Myocyte (in vitro differentiated cells): ENCODE measurements at regions not wholly inside any gene's neighbourhood (a gene's known extent, or its start where the extent isn't known, plus 50 kb on each side); places are given as distances from the start of the nearest gene placed in this dataset.
"Not testable (repeated sequence)": the region's sequence is repeated elsewhere in the genome, so short reads cannot be mapped to it uniquely, and the experiment has no call there.

Experiments
- DNase-seq: peaks from one replicate; pipeline ENCODE4 v3.0.0-alpha.2; 2012; ENCODE audit warnings: low read depth

DNA sequence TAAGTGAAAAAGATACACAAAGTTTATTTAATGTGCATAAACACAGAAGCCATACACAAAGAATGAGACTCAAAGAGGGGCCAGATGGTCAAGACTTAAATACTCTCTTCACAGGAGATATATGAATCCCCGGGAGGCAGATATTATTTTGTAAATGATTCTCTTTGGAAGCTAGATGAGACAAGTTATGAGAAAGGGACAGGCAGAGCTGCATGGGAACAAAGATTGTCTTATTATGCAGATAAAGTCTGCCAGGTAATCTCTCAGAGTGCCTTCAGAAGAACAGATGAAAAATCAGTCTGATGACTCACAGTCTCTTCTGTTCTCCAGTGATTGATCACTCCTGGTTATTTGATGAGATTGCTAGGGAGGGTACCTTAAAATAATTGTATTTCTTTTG, 89.0 kb downstream of the NAF1 start:
- no peak for DNase-seq

DNA sequence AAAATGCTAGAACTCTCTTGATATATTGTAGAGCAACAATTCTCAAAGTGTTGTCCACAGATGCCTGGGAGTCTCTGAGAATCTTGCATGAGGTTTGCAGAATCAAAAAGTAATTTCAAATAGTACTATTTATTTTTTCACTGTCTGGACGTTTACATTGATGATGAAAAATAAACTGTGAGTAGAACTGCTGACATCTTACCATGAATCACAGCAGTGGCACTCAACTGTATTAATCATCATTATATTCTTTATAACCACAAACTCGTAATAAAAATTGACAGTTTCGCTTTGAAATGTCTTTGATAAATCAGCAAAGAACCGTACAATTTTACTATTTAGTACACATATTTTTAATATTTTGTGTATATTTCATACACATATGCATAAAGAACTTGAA, 94.5 kb downstream of the NAF1 start:
- no peak for DNase-seq

DNA sequence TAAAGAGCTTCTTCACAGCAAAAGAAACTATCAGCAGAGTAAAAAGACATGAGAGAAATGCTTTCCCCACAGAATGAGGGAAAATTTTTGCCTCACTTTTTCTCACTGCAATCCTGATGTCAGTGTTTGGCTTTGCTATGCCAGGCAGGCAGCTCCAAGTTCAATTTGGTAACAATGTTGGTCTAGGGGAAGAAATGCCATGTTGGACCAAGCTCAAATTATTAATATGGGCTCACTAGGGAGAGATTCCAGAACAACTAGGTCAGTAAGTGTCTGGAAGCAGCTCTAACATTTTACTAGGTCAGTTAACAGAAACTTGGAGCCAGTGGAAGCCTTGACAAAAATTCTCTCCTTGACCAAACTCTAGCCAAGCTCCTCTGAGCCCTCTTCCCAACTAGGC, 95.4 kb downstream of the NAF1 start:
- no peak for DNase-seq

DNA sequence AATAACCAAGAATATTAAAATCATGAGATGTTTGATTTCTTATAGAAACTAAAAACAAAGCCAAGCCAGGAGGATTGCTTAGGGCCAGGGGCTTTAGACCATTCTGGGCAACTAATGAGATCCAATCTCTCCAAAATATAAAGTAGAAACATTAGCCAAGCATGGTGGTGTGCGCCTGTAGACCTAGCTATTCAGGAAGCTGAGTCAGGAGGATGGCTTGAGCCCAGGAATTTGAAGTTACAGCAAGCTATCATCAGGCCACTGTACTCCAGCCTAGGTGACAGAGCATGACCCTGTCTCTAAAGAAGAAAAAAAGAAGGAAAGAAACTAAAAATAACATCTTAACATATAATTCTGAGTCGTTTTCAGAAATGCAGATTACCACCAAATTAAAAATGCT, 96.7 kb downstream of the NAF1 start:
- DNase-seq, result no peak

DNA sequence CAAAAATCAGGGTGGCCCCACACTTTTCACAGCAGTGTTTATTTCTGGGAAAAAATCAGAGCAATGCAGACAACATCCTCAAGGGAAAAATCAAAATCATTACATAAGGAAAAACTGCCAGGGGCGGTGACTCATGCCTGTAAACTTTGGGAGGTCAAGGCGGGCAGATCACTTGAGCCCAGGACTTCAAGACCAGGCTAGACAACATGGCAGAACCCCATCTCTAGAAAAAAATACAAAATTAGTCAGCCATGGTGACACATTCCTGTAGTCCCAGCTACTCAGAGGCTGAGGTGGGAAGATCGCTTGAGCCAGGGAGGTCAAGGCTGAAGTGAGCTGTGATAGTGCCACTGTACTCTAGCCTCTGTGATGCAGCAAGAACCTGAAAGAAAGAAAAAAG, 102.8 kb downstream of the NAF1 start:
- peak; percentile 30 for DNase-seq

DNA sequence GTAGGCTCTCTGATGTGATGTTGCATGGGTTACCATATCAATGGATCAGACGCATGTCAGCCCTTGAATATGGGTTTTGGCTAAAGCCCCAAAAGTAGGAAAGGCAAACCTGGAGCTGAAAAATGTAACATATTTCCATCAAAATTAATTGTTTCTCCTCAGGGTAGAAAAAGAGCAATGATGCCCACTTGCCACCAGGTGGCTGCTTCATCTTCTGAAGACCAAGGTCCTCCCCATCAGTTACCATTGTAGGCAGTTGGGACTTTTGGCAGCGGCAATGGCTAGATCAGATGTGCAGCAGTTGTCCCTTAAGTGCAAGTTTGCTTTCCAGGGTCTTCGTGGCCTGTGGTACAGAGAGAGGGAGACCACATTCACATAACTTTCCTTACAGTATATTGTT, 118.2 kb downstream of the NAF1 start:
- DNase-seq, result peak; percentile 42

DNA sequence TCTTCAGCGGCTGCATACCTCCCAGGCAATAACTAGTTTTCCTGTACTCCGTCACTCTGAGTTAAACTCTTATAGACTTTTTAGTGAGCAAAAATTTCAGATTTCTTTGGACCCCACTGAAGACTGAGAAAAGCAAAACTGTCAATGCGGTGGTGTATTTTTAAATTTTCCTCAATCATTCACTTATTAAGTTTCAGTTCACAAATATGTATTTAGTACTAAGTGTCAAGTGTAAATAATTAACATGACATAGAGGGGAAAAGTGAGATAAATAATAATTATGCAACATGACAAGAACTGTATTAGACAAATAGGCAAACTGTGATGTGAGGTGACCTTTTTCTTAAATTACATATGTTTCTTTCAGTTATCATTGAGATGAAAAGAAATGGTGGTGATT, 124.4 kb downstream of the NAF1 start:
- no peak for DNase-seq

DNA sequence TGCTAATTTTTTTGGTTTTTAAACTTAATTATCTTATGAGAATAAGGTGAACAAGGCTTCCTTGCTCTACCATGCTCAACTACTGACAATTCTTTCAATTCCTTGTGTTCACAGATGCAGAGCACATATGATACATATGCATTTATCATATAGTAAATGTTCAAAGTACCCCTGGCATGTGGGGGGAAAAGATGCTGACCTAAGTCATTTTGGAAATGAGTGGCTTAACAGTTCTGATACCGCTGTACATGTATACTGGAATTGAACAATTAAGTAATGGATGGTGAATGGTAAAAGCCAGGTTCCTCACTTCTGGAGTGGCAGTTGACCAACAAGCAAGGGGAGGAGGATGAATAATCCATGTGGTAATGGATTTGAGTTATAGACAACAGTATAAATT, 149.6 kb downstream of the NAF1 start:
- no peak for DNase-seq

DNA sequence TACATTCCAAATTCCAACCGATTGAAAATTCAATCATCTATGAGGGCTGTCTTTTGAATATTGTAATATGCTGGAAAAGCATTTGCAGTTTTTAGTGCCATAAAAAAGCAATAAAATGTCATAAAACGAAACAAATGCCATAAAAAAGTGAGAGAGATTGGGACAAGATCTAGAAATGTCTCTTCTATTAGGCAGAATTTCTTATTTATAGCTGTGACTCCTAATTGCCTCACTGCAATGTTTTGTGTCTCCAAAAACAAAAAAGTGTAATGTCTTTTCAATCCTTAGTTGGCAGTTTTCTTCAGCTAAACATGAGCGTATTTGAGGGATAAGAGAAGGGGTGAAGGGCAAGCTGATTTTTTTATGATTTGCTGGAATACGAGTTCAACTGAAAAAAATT, 153.9 kb downstream of the NAF1 start:
- no peak for DNase-seq

DNA sequence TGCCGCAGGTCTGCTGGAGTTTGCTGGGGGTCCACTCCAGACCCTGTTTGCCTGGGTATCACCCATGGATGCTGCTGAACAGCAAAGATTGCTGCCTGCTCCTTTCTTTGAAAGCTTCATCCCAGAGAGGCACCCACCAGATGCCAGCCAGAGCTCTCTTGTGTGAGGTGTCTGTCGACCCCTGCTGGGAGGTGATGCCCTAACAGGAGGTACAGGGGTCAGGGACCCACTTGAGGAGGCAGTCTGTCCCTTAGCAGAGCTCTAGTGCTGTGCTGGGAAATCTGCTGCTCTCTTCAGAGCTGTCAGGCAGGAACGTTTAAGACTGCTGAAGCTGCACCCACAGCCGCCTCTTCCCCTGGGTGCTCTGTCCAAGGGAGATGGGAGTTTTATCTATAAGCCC, 162.7 kb downstream of the NAF1 start:
- no peak for DNase-seq

DNA sequence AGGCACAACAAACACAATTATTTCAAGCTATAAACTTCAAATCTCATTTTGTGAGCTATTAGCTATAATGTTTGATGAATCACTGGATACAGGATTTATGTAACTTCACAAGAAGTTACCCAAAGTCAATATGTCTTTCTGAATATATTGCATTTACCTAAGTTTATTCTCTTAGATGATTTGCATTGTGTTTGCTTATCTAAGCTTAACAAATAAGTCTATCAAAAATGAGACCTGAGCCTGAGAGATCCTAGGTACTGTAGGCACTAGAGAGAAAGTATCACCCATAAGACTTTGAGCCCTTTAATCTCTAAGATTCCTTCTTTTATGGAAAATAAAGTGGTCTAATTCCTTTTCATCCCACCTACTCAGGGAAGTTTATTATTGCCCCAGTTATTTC, 178.2 kb downstream of the NAF1 start:
- DNase-seq, result no peak

DNA sequence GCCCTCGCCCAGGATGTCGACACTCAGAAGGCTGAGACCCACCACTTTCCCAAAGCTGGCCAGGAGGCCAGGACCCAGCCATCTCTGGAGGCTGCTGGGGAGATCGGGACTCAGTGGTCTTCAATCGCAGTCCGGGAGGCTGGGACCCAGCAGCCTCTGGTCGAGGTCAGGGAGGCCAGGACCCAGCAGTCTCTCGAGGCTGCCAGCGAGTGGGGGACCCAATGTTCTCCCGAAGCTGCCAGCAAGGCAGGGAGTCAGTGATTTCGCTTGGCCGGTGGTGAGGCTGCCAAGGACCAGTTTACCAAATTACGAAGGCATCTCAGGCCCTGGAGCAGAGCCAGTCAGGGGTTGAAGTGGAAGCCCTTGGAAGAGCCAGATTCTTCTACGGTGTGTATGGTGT, 181.6 kb downstream of the NAF1 start:
- no peak for DNase-seq

DNA sequence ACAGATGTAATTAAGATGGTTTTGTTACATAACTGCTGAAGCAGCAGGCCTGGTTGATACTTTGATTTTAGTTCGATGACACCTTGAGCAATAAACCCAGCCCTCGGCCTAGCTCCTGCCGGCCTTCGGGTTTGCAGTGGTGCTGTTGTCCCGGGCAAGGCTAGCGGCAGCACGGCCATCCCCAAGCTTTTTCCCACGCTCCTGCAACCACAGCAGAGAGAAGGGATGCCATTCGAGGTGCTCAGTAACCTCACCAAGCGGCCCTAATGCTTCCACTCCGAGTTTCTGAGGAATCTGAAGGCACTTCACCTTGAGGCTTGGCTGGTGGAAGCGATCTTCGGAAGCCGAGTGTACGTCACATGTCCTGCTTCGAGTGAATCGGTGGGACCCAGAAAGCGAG, 182.1 kb downstream of the NAF1 start:
- DNase-seq, result no peak

DNA sequence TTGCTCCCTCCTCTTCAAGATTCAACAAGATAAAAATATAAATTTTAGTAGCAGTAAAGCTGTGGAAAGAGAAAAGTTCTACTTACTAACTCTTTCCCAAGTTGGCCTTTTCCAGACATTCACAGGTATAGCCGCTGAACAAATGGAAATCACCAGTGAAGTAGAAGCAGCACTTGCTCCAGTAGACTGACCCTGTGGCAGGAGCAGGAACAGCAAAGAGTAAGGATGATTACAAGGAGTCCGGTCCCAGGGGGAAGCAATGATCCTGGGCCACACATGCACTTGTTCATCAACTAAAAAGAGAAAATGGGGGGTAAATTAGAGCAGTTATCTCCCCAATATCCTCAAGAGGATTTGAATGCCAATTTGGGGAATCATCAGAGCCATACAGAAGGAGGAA, 184.9 kb downstream of the NAF1 start:
- no peak for DNase-seq

DNA sequence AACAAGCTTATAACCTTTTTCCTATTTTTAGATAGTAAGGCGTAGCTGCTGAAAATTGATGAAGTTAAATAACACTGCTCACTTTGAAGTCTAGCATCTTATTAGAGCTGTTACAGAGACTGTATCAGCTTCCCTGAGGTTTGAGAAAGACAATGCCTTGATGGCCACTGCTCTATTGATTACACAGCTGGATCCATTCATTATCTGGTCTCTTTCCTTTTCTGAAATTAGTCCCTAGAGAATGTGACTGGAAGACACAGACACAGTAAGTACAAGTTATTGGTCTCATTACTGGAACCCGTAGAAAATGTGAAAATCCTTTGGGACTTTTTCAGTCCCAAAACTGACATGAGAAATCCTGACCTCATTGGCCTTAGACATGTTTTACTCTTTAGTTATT, 188.3 kb downstream of the NAF1 start:
- no peak for DNase-seq

DNA sequence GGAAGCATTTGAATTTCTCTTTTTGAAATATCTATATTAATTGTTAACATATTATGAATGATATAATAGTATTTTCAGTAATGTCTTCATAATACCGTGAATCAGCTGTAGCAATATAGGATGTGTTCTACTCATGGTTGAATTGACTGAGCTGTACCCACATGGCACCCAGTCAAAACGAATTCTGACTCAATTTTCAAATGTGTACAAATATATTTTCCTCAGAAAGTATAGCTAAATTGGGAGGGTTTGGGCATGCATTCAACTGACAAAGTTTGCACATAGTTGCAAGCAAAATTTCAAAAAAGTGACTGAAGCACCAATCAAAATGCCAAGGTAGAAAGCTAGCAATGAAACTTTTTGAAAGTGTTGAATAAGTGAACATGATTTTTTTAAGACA, 188.9 kb downstream of the NAF1 start:
- DNase-seq, result no peak

DNA sequence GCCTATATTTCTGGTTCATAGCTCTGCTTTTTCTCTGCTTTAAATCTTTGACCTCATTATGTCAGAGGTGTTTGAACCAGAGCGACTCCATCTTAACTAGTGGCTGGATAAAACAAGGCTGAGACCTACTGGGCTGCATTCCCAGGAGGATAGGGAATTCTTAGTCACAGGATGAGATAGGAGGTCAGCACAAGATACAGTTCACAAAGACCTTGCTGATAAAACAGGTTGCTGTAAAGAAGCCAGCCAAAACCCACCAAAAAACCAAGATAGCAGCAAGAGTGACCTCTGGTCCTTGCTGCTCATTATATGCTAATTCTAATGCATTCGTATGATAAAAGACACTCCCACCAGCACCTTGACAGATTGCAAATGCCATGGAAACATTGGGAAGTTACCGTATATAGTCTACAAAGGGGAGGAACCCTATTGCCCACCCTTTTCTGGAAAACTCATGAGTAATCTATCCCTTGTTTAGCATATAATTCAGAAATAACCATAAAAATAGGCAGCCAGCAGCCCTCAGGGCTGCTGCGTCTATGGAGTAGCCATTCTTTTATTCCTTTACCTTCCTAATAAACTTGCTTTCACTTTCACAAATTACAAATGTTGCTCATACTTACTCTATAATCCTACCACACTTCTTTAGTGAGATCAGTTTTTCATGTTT, 193.9 kb downstream of the NAF1 start:
- no peak for DNase-seq

DNA sequence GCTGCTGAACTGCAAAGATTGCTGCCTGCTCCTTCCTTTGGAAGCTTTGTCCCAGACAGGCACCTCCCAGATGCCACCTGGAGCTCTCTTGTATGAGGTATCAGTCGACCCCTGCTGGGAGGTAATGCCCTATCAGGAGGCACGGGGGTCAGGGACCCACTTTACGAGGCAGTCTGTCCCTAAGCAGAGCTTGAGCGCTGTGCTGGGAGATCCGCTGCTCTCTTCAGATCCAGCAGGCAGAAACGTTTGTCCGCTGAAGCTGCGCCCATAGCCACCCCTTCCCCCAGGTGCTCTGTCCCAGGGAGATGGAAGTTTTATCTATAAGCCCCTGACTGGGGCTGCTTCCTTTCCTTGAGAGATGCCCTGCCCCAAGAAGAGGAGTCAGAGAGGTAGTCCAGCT, 197.5 kb downstream of the NAF1 start:
- DNase-seq, result no peak

DNA sequence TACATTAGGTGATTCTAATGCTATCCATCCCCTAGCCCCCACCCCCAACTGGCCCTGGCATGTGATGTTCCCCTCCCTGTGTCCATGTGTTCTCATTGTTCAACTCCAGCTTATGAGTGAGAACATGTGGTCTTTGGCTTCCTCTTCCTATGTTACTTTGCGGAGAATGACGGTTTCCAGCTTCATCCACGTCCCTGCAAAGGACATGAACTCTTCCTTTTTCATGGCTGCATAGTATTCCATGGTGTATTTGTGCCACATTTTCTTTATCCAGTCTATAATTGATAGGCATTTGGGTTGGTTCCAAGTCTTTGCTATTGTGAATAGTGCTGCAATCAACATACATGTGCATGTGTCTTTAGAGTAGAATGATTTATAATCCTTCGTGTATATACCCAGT, 200.7 kb downstream of the NAF1 start:
- DNase-seq, result not testable (repeated sequence)

DNA sequence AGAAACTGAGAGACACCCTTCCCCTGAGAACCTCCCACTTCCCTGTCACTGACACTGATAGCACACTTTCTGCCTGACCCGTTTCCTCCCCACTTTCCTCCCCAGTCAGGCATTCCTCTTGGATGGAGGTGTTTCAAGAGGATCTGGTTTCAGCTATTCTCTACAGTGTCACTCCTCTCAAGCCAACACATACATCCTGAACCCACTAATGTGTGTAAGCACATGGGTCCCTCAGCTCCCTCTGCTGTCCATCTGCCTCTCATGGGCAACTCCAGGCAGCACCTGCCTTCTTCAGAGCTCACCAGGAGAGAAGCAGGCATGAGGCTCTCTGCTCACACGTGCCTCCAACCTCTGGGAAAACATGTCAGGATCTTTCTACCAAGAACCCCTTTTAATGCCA, 207.6 kb downstream of the NAF1 start:
- DNase-seq, result no peak

DNA sequence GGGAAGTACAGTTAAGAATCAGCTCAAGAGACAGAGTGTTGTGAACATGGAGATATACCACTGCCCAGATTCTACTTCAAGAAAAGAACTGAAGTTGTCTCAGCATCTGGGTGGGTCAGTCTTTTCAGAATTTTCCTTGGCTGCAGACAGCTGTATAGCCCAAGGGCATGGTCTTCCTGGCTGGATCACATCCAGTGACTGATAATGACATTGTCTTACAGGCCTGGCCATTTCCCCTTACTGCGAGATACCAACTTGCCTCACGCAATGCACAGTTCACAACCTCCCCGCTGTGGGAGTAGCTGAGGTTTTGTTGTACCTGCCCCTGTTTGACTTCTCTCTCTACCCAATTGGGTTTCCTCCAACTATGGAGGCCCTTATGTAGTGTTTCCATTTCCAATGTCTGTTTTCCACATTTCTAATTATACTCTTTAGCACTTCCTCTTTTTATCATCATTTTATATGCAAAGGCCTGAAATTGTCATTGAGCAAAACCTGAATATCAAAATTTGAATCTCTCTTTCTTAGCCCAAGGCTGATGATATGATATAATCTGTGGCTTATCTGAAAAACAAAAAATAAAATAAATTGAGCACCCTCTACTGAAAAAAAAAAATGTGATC, 209.1 kb downstream of the NAF1 start:
- DNase-seq, result no peak

DNA sequence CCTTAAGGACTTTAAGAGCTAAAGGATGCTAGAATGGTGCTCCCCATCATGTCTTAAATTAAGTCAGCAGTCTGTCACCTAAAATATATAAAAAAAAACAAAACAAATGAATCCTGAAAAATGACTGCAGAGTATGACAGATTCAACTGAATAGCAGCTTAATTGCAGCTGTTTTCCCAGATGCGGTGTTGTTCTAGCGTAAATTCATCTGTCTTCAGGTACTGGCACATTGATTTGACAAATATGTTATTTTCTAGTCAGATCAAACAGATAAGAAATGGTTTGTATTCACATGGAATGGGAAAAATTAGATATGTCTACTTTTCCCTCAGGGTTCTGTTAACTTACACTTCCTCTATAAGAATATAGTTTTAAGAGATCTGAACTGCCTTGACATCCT, 211.7 kb downstream of the NAF1 start:
- DNase-seq, result no peak

DNA sequence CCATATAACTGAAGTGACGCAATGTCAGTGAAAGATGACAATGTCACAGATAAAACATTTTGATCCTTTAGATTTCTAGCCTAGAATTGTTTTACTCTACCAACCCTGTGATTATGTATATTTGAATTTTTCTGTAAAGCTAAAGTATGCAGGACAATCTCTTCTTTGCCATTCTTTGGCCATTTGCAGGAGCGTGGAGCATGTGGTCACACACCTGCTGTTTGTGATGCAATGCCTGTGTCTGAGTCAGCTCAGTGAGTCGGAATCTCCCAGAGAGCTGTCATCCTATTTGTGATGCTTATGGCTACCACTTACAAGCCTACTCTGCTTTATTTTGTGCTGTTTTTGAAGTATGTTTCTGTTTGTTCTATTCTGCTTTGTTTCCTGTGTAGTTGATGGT, 214.5 kb downstream of the NAF1 start:
- peak; percentile 1 for DNase-seq

DNA sequence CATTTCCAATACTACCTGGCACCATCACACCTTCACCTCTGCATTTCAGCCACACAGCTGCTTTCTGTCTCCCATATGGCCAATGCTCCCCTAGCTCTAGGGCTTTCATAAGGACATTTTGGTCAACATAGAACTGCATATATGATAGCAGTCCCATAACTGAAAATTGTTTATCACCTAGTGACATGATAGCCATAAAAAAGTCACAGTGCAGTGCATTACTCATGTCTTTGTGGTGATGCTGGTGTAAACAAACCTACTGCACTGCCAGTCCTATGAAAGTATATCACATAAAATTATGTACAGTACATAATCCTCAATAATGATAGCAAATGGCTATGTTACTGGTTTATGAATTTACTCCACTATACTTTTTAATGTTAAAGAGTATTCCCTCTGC, 221.0 kb downstream of the NAF1 start:
- DNase-seq, result no peak
